ENCODE measurements at regions not wholly inside any gene's neighbourhood (a gene's known extent, or its start where the extent isn't known, plus 50 kb on each side); places are given as distances from the start of the nearest gene placed in this dataset.
"Not testable (repeated sequence)": the region's sequence is repeated elsewhere in the genome, so short reads cannot be mapped to it uniquely, and the experiment has no call there.

DNA sequence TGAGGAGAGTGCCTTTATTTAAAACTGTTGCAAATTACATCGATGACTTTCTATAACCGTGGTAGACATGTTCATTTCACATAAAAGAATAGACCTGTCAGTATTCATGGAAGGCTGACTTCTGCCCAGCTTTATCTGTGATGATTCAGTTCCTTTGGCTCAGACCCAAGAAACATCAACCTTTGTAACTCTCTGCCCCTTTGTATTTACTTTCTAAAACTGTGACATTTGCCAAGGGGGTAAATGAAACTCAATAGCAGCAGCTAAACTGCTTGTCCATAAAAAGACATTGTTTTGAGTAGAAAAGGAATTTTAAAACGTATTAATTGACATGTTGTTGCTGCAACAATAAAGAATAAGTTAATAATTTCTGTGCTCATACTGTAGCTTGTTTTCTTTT is 137.8 kb upstream of the ANKH start:
- ATAC-seq (no peak), DNase-seq (no peak)
- no peaks in the 10 kb centered on the region for H3K36me3 Mint-ChIP-seq
- H3K27me3 Mint-ChIP-seq: peaks cover 2 to 9% (median 3%) of the 10 kb centered on the region in 5 donors
- H3K4me1 Mint-ChIP-seq: no peaks in the 10 kb centered on the region
- H3K4me3 Mint-ChIP-seq: no peak overlapping the region
- POLR2A ChIA-PET: no interaction called here
- no peak overlapping the region for H3K27ac Mint-ChIP-seq
- H3K9me3 Mint-ChIP-seq: no peaks in the 10 kb centered on the region

DNA sequence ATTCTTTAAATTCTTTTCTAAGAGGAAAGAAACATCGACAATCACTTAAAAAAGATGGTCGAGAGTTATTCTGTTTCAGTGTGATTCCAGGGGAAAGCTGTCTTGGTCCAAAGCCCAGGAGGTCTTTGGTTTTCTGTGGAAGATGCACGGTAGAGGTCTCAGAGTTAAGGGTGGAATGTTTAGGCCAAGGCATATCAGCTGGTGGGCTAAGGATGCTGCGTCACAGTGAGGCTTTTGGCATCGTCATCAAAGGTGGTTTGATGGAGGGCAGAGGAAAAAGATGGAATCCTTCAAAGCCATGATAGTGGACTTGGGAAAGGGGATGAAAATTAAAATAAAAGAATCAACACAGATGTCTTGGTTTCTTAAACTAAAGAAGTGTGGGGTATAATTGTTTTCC is 137.3 kb upstream of the ANKH start:
- no peaks in the 10 kb centered on the region for H3K36me3 Mint-ChIP-seq
- no peak overlapping the region for H3K4me3 Mint-ChIP-seq
- no peaks in the 10 kb centered on the region for H3K9me3 Mint-ChIP-seq
- peak overlapping the region in 1 of 10 donors; percentile 75 for H3K27ac Mint-ChIP-seq
- H3K4me1 Mint-ChIP-seq: no peaks in the 10 kb centered on the region
- DNase-seq: no peak
- no peak for ATAC-seq
- H3K27me3 Mint-ChIP-seq: peaks cover 2 to 9% (median 3%) of the 10 kb centered on the region in 5 donors
- POLR2A ChIA-PET: no interaction called here

DNA sequence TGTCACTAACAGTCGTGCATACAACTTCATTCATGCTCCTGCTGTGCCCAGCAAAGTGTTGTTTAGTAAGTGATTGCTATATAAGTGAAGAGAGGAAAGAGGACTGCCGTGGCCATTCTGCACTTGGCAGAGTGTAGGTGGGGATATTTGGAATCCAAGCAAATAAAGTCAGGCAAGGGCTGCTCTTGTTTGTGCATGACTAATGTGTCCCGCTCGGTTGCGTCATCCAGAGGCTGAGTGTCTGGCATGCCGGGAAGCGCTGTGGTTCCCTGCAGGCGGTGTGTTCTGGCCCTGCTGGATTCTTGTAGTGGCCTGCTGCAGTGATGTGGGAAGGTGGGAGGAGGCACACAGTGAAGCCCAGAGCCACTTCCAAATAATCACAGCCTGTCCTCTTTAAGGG is 136.9 kb upstream of the ANKH start:
- POLR2A ChIA-PET: no interaction called here
- Mint-ChIP-seq H3K36me3 (no peaks in the 10 kb centered on the region), H3K27me3 (peaks cover 2 to 9% (median 3%) of the 10 kb centered on the region in 5 donors), H3K4me3 (no peak overlapping the region), H3K4me1 (peaks cover 0 to 2% (median 0%) of the 10 kb centered on the region in 4 donors), H3K27ac (no peak overlapping the region), H3K9me3 (no peaks in the 10 kb centered on the region)
- no peak for DNase-seq
- ATAC-seq: no peak

DNA sequence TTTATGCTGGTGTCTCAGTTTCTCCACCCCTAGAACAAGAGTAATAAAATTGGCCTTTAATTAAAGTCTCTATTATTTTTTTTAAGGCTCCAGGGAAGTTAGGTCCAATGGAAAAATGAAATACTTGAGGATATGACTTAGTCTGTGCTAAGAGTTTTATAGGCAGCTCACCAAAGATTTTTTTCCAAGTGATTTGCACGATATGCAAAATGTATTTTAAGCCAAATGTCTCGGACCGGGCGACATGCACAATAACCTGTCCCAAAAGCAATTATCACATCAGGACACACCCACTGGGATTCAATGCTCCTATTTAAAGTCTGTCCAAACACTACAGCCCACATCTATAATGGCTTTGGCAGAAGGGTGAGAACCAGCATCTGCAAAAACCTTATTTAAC is 136.1 kb upstream of the ANKH start:
- H3K4me1 Mint-ChIP-seq: peaks cover 0 to 2% (median 1%) of the 10 kb centered on the region in 4 donors
- POLR2A ChIA-PET: no interaction called here
- peaks cover 1 to 9% (median 2%) of the 10 kb centered on the region in 5 donors for H3K27me3 Mint-ChIP-seq
- H3K36me3 Mint-ChIP-seq: no peaks in the 10 kb centered on the region
- no peak for ATAC-seq
- no peak for DNase-seq
- H3K9me3 Mint-ChIP-seq: no peaks in the 10 kb centered on the region
- no peak overlapping the region for H3K4me3 Mint-ChIP-seq
- H3K27ac Mint-ChIP-seq: no peak overlapping the region

DNA sequence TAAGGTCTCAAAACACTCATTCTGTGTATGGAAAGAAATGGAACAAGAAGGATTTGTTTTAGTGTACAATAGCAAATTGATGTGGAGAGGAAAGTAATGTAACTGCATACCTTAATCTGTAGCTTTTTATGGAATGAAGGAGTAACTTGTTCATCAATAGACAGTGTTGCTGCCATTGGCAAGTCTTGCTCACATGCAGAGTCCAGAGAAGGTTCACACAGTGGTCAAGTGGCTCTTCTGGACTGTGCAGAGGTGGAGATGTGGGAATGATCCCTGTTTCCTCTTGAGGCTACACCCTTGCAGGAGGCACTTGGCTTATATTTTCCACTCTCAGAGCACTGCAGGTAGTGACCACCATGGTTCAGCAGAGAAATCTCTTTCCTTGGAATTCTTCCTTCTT is 132.9 kb upstream of the ANKH start:
- Mint-ChIP-seq H3K36me3 (no peaks in the 10 kb centered on the region), H3K9me3 (no peaks in the 10 kb centered on the region), H3K27me3 (peaks cover 0 to 9% (median 3%) of the 10 kb centered on the region in 5 donors), H3K4me1 (peaks cover 0 to 6% (median 2%) of the 10 kb centered on the region in 4 donors), H3K27ac (peak overlapping the region in 2 of 10 donors; percentile 28 to 60), H3K4me3 (no peak overlapping the region)
- no peak for ATAC-seq
- no peak for DNase-seq
- POLR2A ChIA-PET: interaction anchor here (1.0 to 1.1 kb wide), 2 partner anchors 47 to 278 kb away, joined by 4 to 5 read pairs; no protein-coding TSS in a partner anchor

DNA sequence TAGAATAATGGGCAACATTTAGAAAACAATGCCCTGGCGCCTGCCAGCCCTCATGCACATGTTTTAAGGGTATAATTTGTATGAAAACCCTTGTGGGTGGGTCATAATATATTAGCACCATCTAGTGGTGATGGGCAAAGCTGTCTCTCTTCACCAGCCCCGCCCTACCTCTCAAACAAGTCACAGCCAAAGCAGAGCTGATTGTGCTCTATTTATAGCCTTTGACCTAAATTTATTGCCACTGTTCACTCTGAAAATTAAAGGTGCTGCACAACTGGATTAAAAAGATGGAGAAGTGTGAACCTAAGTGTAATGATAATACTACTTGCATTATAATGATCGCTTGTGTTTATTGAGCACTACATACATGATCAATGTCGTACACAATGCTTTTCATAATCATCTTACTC is 131.9 kb upstream of the ANKH start:
- peak overlapping the region in 3 of 10 donors; percentile 0 to 56 (median 7) for H3K27ac Mint-ChIP-seq
- peaks cover 0 to 4% (median 2%) of the 10 kb centered on the region in 9 donors for H3K9me3 Mint-ChIP-seq
- peak in 9 of 10 donors; percentile 35 to 76 (median 61) for DNase-seq
- H3K27me3 Mint-ChIP-seq: peaks cover 0 to 9% (median 3%) of the 10 kb centered on the region in 5 donors
- no peak overlapping the region for H3K4me3 Mint-ChIP-seq
- peak; percentile 99 for ATAC-seq
- POLR2A ChIA-PET: interaction anchor here (1.0 to 1.2 kb wide), 3 partner anchors 10 to 277 kb away, joined by 4 to 6 read pairs (median 5); no protein-coding TSS in a partner anchor
- H3K36me3 Mint-ChIP-seq: peaks cover 0 to 4% (median 0%) of the 10 kb centered on the region in 3 donors
- peaks cover 0 to 14% (median 3%) of the 10 kb centered on the region in 4 donors for H3K4me1 Mint-ChIP-seq

DNA sequence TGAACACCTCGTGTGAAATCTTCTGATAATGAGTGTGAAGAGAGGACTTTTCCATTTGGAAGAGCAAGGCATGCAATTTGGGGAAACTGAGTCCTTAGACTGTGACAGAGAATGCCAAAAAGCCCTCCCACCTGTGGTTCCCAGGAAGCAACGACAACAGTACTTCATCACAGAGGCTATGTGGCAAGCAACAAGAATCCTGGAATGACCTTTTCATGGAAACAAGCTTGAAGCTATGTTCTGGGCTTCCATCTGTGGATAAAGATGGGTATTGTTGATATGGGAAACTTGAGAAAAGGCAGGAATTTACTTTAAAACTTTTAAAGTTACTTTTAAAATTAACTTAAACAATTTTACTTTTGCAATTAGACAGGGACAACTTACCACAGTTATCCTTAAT is 131.2 kb upstream of the ANKH start:
- Mint-ChIP-seq H3K27me3 (peaks cover 0 to 9% (median 2%) of the 10 kb centered on the region in 5 donors), H3K36me3 (peaks cover 0 to 9% (median 6%) of the 10 kb centered on the region in 3 donors), H3K27ac (peak overlapping the region in 1 of 10 donors; percentile 47), H3K4me1 (peaks cover 0 to 20% (median 3%) of the 10 kb centered on the region in 4 donors), H3K4me3 (no peak overlapping the region), H3K9me3 (peaks cover 0 to 11% (median 4%) of the 10 kb centered on the region in 9 donors)
- no peak for ATAC-seq
- POLR2A ChIA-PET: interaction anchor here (1.2 kb wide), 1 partner anchor 10 kb away, joined by 6 read pairs; no protein-coding TSS in a partner anchor
- no peak for DNase-seq

DNA sequence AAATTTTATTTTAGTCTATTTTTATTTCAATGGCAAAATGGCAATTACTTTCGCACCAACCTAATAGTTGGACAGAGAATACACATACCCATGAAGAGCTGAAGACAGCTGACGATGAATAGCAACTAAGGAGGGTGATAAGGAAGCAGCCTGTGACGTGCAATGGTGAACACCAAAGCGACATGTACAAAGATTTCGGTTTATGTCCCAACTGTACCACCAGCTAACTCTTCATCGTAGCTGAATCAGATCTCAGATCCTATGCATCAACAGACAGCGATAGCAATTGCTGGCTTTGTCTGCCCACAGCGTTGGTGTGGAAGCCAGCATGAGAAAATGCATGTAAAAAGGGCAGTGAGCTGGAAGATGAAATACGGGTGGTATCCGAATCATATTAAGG is 130.6 kb upstream of the ANKH start:
- DNase-seq (no peak), ATAC-seq (no peak)
- POLR2A ChIA-PET: no interaction called here
- Mint-ChIP-seq H3K36me3 (peaks cover 0 to 9% (median 8%) of the 10 kb centered on the region in 3 donors), H3K9me3 (peaks cover 0 to 16% (median 7%) of the 10 kb centered on the region in 9 donors), H3K4me3 (no peak overlapping the region), H3K4me1 (peaks cover 0 to 26% (median 3%) of the 10 kb centered on the region in 4 donors), H3K27me3 (peaks cover 0 to 9% (median 2%) of the 10 kb centered on the region in 5 donors), H3K27ac (peak overlapping the region in 1 of 10 donors; percentile 34)

DNA sequence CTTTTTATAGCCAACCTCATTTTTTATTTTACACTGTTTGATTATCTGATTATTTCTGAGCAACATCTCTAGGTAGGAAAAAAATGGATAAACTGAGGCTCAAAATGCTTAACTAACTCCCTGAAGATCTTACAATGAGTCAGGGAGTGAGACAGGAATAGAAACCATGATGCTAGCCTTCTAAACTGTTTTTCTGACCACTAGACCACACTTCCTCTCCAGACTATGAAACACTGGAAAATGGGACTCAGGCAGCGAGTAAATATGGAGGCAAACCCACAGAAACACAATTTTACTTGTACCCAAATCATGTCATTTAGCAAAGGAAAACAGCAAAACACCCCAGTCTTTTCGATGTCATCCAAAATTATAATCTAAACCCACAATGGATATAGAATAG is 129.9 kb upstream of the ANKH start:
- Mint-ChIP-seq H3K4me3 (no peak overlapping the region), H3K27ac (no peak overlapping the region), H3K36me3 (peaks cover 0 to 9% (median 8%) of the 10 kb centered on the region in 3 donors), H3K27me3 (peaks cover 0 to 5% (median 2%) of the 10 kb centered on the region in 5 donors), H3K4me1 (peaks cover 0 to 30% (median 3%) of the 10 kb centered on the region in 4 donors), H3K9me3 (peaks cover 0 to 16% (median 7%) of the 10 kb centered on the region in 9 donors)
- no peak for ATAC-seq
- no peak for DNase-seq
- POLR2A ChIA-PET: no interaction called here

DNA sequence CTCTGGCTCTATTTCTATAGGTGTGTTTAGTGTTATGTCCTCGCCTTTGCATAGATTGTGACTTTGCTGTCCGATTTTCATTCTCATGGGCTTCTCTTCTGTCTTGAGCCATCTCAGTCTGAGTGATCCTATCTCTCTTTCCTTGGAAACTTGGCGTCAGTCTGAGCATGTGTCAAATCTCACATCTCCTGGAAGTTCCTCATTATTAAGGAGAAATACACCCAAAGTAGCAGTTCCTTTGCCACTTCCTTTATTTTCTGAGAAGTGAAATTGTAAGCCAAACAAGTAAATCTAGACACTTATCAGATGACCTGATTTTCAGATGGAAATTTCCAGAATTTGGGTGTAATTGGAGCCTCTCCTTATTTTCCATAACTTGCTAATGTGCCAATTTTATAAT is 126.9 kb upstream of the ANKH start:
- Mint-ChIP-seq H3K36me3 (peaks cover 0 to 9% (median 8%) of the 10 kb centered on the region in 3 donors), H3K27me3 (peaks cover 0 to 2% (median 0%) of the 10 kb centered on the region in 5 donors), H3K4me1 (peaks cover 2 to 33% (median 2%) of the 10 kb centered on the region in 4 donors), H3K9me3 (peaks cover 0 to 16% (median 7%) of the 10 kb centered on the region in 9 donors), H3K4me3 (no peak overlapping the region), H3K27ac (peak overlapping the region in 2 of 10 donors; percentile 0 to 24)
- POLR2A ChIA-PET: no interaction called here
- DNase-seq (no peak), ATAC-seq (no peak)

DNA sequence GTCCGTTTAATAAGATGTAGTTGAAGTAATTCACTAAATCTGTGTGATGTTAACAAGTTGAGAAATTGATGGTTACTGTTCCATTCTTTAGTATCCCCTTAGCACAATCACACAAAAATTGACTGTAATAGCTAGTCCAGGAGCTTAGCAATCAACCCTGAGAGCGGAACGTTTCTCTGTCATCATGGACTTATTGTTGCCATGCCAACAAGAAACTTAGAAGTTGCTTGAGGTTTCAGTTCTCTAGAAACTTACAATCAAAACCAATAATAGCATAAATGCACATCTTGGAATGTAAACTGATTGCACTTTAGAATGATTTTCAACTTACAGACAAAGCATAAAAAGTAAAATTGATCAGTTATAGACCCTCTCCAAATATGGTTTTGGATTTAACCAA is 125.4 kb upstream of the ANKH start:
- H3K27me3 Mint-ChIP-seq: no peaks in the 10 kb centered on the region
- no peak overlapping the region for H3K27ac Mint-ChIP-seq
- H3K4me3 Mint-ChIP-seq: no peak overlapping the region
- no peak for ATAC-seq
- peaks cover 0 to 9% (median 8%) of the 10 kb centered on the region in 3 donors for H3K36me3 Mint-ChIP-seq
- POLR2A ChIA-PET: no interaction called here
- peaks cover 0 to 16% (median 7%) of the 10 kb centered on the region in 9 donors for H3K9me3 Mint-ChIP-seq
- DNase-seq: no peak
- H3K4me1 Mint-ChIP-seq: peaks cover 2 to 46% (median 12%) of the 10 kb centered on the region in 4 donors

DNA sequence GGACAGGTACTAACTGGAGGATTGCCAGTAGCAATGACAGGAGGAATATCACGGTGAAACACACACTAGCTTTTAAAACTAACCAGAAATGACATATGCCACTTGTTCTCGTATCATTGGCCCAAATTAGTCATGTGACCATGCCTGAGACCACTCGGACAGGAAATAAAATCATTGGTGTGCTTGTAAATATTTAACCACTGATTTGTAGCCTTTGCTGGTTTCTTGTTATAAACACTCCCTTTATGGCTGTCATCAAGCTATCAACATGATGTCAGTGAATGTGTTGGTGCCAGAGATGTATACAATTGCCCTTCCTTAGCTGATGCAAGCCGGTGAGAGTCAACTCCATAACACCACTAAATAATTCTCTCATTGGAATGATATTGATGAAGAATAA is 123.7 kb upstream of the ANKH start:
- peak overlapping the region in 4 of 10 donors; percentile 13 to 72 (median 54) for H3K27ac Mint-ChIP-seq
- no peak overlapping the region for H3K4me3 Mint-ChIP-seq

DNA sequence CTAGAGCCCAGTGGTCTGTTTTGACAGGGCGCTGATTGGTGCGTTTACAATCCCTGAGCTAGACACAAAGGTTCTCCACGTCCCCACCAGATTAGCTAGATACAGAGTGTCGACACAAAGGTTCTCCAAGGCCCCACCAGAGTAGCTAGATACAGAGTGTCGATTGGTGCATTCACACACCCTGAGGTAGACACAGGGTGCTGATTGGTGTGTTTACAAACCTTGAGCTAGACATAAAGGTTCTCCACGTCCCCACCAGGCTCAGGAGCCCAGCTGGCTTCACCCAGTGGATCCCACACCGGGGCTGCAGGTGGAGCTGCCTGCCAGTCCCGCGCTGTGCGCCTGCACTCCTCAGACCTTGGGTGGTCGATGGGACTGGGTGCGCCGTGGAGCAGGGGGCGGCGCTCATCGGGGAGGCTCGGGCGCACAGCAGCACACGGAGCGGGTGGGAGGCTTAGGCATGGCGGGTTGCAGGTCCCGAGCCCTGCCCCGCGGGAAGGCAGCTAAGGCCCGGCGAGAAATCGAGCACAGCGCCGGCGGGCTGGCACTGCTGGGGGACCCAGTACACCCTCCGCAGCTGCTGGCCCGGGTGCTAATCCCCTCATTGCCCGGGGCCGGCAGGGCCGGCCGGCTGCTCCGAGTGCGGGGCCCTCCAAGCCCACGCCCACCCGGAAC is 122.0 kb upstream of the ANKH start:
- ATAC-seq, H3K27me3 Mint-ChIP-seq, H3K36me3 Mint-ChIP-seq: not testable (repeated sequence)
- DNase-seq: peak in 6 of 10 donors; percentile 6 to 51 (median 36)
- POLR2A ChIA-PET: interaction anchor here (1.2 to 2.1 kb wide), 4 partner anchors 9 to 329 kb away, joined by 4 to 10 read pairs (median 5); partner anchors contain the start of gene OTULIN
- Mint-ChIP-seq H3K4me1 (peaks cover 0 to 45% (median 12%) of the 10 kb centered on the region in 4 donors), H3K4me3 (peak overlapping the region; percentile 94 to 99 (median 98)), H3K9me3 (peaks cover 0 to 12% (median 5%) of the 10 kb centered on the region in 9 donors), H3K27ac (peak overlapping the region; percentile 95 to 99 (median 98))

More for the DNA sequence above, 123.7 kb upstream of the ANKH start:
- ATAC-seq: no peak
- Mint-ChIP-seq H3K4me1 (peaks cover 2 to 56% (median 12%) of the 10 kb centered on the region in 4 donors), H3K27me3 (no peaks in the 10 kb centered on the region), H3K36me3 (peaks cover 0 to 9% (median 8%) of the 10 kb centered on the region in 3 donors), H3K9me3 (peaks cover 0 to 16% (median 7%) of the 10 kb centered on the region in 9 donors)
- POLR2A ChIA-PET: interaction anchor here (1.3 kb wide), 1 partner anchor 38 kb away, joined by 5 read pairs; no protein-coding TSS in a partner anchor
- DNase-seq: no peak

Measured in naive thymus-derived CD8-positive, alpha-beta T cell (primary cell).